Gastrocnemius medialis (tissue), 4 donors: ENCODE measurements at regions not wholly inside any gene's neighbourhood (a gene's known extent, or its start where the extent isn't known, plus 50 kb on each side); places are given as distances from the start of the nearest gene placed in this dataset.
A peak's percentile ranks its signal among the peaks of the same experiment; 100 is the strongest.

Source experiments
- ATAC-seq, 2 donors: fragments of 150-250 bp; one replicate each; pipeline ENCODE4 v1.9.1; 2016
- DNase-seq, 2 donors: peaks; one replicate each; pipeline ENCODE4 v3.0.0-alpha.2; 2019
- H3K27ac ChIP-seq, 4 donors: fragments of 200-600 bp; sonication (generic); 1 replicate in 1 of 4; 2 replicates in 3 of 4; pipeline ENCODE4 v1.5.1; 2016 to 2018; ENCODE audit warnings: mild to moderate bottlenecking in 2 of 4, moderate library complexity in 1 of 4
- H3K27me3 ChIP-seq, 3 donors: fragments of 200-600 bp; sonication (generic) in 2 of 3; 1 replicate in 1 of 3; 2 replicates in 2 of 3; pipeline versions ENCODE4 v1.5.1 to v1.6.0; 2016 to 2019; ENCODE audit warnings: mild to moderate bottlenecking in 1 of 3, moderate library complexity in 1 of 3
- H3K36me3 ChIP-seq, 2 donors: fragments of 200-600 bp; sonication (generic) in 1 of 2; one replicate each; pipeline ENCODE4 v1.5.1; 2017 to 2018
- H3K4me1 ChIP-seq, 2 donors: fragments of 200-600 bp; sonication (generic) in 1 of 2; one replicate each; pipeline ENCODE4 v1.5.1; 2016 to 2017; ENCODE audit warnings: mild to moderate bottlenecking in 2 of 2
- H3K4me3 ChIP-seq, 4 donors: fragments of 200-600 bp; sonication (generic) in 3 of 4; 1 replicate in 1 of 4; 2 replicates in 3 of 4; pipeline ENCODE4 v1.5.1; 2016 to 2019; ENCODE audit warnings: mild to moderate bottlenecking in 2 of 4
- H3K9me3 ChIP-seq, 3 donors: fragments of 200-600 bp; sonication (generic) in 2 of 3; 1 replicate in 1 of 3; 2 replicates in 2 of 3; pipeline ENCODE4 v1.5.1; 2016 to 2019
- POLR2A ChIP-seq, 2 donors: fragments of 450-650 bp; IDR thresholded peaks; one replicate each; pipeline ENCODE4 v1.6.1; 2017; ENCODE audit warnings: antibody characterized with exemption in 2 of 2, mild to moderate bottlenecking in 2 of 2, moderate library complexity in 2 of 2
- in situ Hi-C, 4 donors: fragments of 200-750 bp; cut with MboI; loops; one replicate each; pipeline versions ENCODE4 v1.15.0 to v1.8.0; 2017; ENCODE audit warnings: low sequenced_read_pairs in 4 of 4
- intact Hi-C: fragments of 100-400 bp; cut with DNase I; formaldehyde crosslinking; loops from one replicate; pipeline ENCODE4 v1.15.1; 2023; ENCODE audit warnings: low total_unique reads
- TF ChIP-seq, protein P1 (sequence below), 5 experiments: fragments of 450-650 bp in 3 of 5; fragments of 200-600 bp in 2 of 5; sonication (generic) in 2 of 5; IDR thresholded peaks in 4 of 5; conservative IDR thresholded peaks in 1 of 5; 1 replicate in 4 of 5; 2 replicates in 1 of 5; pipeline ENCODE4 v1.5.1; 2016 to 2019; ENCODE audit warnings: antibody characterized with exemption in 5 of 5, mild to moderate bottlenecking in 3 of 5, moderate library complexity in 3 of 5

DNA sequence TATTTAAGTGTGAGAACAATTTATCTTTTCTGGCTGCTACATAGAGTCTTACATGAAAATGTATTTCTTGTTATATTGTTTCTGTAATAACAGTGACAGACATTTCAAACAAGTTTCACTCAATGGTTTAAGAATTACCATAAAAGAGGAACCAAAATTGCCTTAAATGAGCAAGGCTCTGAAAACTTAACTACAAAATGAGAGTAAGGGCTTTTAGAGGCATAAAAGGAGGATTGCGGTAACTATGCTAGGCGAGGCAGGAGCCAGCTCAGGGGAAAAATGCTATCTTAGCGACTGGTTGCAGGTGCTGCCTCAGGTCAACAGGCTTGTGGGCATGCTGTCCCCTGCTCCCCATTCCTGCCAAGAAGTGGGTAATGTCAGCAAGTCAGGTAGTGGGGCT is 81.7 kb upstream of the MSI2 start:
- H3K4me1 ChIP-seq = no peaks in the 10 kb centered on the region
- no peaks in the 10 kb centered on the region for H3K36me3 ChIP-seq
- TF ChIP-seq, protein P1, sequence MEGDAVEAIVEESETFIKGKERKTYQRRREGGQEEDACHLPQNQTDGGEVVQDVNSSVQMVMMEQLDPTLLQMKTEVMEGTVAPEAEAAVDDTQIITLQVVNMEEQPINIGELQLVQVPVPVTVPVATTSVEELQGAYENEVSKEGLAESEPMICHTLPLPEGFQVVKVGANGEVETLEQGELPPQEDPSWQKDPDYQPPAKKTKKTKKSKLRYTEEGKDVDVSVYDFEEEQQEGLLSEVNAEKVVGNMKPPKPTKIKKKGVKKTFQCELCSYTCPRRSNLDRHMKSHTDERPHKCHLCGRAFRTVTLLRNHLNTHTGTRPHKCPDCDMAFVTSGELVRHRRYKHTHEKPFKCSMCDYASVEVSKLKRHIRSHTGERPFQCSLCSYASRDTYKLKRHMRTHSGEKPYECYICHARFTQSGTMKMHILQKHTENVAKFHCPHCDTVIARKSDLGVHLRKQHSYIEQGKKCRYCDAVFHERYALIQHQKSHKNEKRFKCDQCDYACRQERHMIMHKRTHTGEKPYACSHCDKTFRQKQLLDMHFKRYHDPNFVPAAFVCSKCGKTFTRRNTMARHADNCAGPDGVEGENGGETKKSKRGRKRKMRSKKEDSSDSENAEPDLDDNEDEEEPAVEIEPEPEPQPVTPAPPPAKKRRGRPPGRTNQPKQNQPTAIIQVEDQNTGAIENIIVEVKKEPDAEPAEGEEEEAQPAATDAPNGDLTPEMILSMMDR (IDR thresholded peaks at IDR 0.05 in 4 of 5, conservative IDR thresholded peaks at IDR 0.05 in 1 of 5) = no peak
- TF ChIP-seq POLR2A (IDR thresholded peaks at IDR 0.05) = no peak
- H3K27ac ChIP-seq = no peak overlapping the region
- no peak for ATAC-seq
- no peaks in the 10 kb centered on the region for H3K9me3 ChIP-seq
- H3K4me3 ChIP-seq = no peak overlapping the region
- in situ Hi-C loops = no loop called here
- no peaks in the 10 kb centered on the region for H3K27me3 ChIP-seq
- DNase-seq = no peak
- intact Hi-C loops = no loop called here

DNA sequence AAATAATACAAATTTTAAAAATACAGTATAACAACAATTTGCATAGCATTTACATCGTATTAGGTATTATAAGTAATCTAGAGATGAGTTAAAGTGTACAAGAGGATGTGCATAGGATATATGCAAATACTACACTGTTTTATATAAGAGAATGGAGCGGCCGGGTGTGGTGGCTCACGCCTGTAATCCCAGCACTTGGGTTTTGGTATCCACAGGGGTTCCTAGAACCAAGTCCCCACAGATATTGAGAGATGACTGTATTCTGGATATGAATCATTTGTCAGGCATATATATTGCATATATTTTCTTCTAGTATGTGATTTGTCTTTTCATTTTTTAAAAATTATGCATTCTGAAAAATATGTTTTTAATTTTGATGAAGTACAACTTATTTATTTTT is 77.5 kb upstream of the MSI2 start:
- ATAC-seq (no peak), DNase-seq (no peak)
- in situ Hi-C loops = no loop called here
- no peak for TF ChIP-seq POLR2A (IDR thresholded peaks at IDR 0.05)
- TF ChIP-seq, protein P1 (IDR thresholded peaks at IDR 0.05 in 4 of 5, conservative IDR thresholded peaks at IDR 0.05 in 1 of 5) = no peak
- Histone ChIP-seq H3K36me3 (no peaks in the 10 kb centered on the region), H3K4me3 (no peak overlapping the region), H3K27me3 (no peaks in the 10 kb centered on the region), H3K4me1 (no peaks in the 10 kb centered on the region), H3K27ac (no peak overlapping the region), H3K9me3 (no peaks in the 10 kb centered on the region)
- intact Hi-C loops = no loop called here

- ATAC-seq (no peak), DNase-seq (no peak)
- H3K27me3 ChIP-seq = no peaks in the 10 kb centered on the region
- intact Hi-C loops (no loop called here), in situ Hi-C loops (no loop called here)
- H3K27ac ChIP-seq = no peak overlapping the region
- TF ChIP-seq POLR2A (IDR thresholded peaks at IDR 0.05) = no peak
- TF ChIP-seq, protein P1 (IDR thresholded peaks at IDR 0.05 in 4 of 5, conservative IDR thresholded peaks at IDR 0.05 in 1 of 5) = no peak
- H3K4me3 ChIP-seq = no peak overlapping the region
- no peaks in the 10 kb centered on the region for H3K9me3 ChIP-seq
- no peaks in the 10 kb centered on the region for H3K36me3 ChIP-seq
- no peaks in the 10 kb centered on the region for H3K4me1 ChIP-seq
These were observed 73.7 kb upstream of the MSI2 start for GRCh38 chr17:57182621-57183020.

GRCh38 chr17:57186226-57187019 is 69.9 kb upstream of the MSI2 start:
- H3K4me3 ChIP-seq = no peak overlapping the region
- TF ChIP-seq, protein P1 (IDR thresholded peaks at IDR 0.05 in 4 of 5, conservative IDR thresholded peaks at IDR 0.05 in 1 of 5) = no peak
- TF ChIP-seq POLR2A (IDR thresholded peaks at IDR 0.05) = no peak

GRCh38 chr17:57187391-57187790 is 68.9 kb upstream of the MSI2 start:
- ATAC-seq = no peak

More at GRCh38 chr17:57186226-57187019, 69.9 kb upstream of the MSI2 start:
- in situ Hi-C loops = no loop called here
- DNase-seq = no peak
- H3K27ac ChIP-seq = no peak overlapping the region
- no peaks in the 10 kb centered on the region for H3K36me3 ChIP-seq
- intact Hi-C loops = no loop called here
- H3K9me3 ChIP-seq = no peaks in the 10 kb centered on the region
- ATAC-seq = peak in 1 of 2 donors; percentile 49
- no peaks in the 10 kb centered on the region for H3K27me3 ChIP-seq
- H3K4me1 ChIP-seq = no peaks in the 10 kb centered on the region

More at GRCh38 chr17:57187391-57187790, 68.9 kb upstream of the MSI2 start:
- Histone ChIP-seq H3K4me3 (no peak overlapping the region), H3K27ac (no peak overlapping the region), H3K4me1 (no peaks in the 10 kb centered on the region), H3K36me3 (no peaks in the 10 kb centered on the region), H3K9me3 (no peaks in the 10 kb centered on the region), H3K27me3 (no peaks in the 10 kb centered on the region)
- intact Hi-C loops = no loop called here
- in situ Hi-C loops = no loop called here
- no peak for DNase-seq
- TF ChIP-seq, protein P1 (IDR thresholded peaks at IDR 0.05 in 4 of 5, conservative IDR thresholded peaks at IDR 0.05 in 1 of 5) = no peak
- no peak for TF ChIP-seq POLR2A (IDR thresholded peaks at IDR 0.05)
